ENCODE measurements at regions not wholly inside any gene's neighbourhood (a gene's known extent, or its start where the extent isn't known, plus 50 kb on each side); places are given as distances from the start of the nearest gene placed in this dataset.
A peak's percentile ranks its signal among the peaks of the same experiment; 100 is the strongest.

DNA sequence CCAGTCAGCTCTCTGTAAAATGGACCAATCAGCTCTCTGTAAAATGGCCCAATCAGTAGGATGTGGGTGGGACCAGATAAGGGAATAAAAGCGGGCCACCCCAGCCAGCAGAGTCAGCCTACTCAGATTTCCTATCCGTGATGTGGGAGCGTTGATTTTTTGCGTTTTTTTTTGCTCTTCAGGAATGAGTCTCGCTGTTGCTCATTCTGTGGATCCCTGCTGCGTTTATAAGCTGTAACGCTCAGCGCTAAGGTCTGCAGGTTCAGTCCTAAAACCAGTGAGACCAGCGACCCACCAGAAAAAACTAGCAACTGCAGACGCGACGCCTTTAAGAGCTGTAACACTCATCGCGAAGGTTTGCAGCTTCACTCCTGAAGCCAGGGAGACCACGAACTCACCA, 435.7 kb downstream of the SLITRK6 start:
- Histone ChIP-seq H3K27ac (no peak overlapping the region), H3K4me3 (ENCODE audit: low read depth, low read length) (no peak overlapping the region), H3K27me3 (ENCODE audit: insufficient read depth, low read depth, severe bottlenecking) (no peaks in the 10 kb centered on the region), H3K9me3 (ENCODE audit: severe bottlenecking) (no peaks in the 10 kb centered on the region), H3K36me3 (no peaks in the 10 kb centered on the region)
- TF ChIP-seq, protein P1, sequence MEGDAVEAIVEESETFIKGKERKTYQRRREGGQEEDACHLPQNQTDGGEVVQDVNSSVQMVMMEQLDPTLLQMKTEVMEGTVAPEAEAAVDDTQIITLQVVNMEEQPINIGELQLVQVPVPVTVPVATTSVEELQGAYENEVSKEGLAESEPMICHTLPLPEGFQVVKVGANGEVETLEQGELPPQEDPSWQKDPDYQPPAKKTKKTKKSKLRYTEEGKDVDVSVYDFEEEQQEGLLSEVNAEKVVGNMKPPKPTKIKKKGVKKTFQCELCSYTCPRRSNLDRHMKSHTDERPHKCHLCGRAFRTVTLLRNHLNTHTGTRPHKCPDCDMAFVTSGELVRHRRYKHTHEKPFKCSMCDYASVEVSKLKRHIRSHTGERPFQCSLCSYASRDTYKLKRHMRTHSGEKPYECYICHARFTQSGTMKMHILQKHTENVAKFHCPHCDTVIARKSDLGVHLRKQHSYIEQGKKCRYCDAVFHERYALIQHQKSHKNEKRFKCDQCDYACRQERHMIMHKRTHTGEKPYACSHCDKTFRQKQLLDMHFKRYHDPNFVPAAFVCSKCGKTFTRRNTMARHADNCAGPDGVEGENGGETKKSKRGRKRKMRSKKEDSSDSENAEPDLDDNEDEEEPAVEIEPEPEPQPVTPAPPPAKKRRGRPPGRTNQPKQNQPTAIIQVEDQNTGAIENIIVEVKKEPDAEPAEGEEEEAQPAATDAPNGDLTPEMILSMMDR (IDR thresholded peaks at IDR 0.05; ENCODE audit: low read depth, low read length) = no peak
- no peak for DNase-seq

DNA sequence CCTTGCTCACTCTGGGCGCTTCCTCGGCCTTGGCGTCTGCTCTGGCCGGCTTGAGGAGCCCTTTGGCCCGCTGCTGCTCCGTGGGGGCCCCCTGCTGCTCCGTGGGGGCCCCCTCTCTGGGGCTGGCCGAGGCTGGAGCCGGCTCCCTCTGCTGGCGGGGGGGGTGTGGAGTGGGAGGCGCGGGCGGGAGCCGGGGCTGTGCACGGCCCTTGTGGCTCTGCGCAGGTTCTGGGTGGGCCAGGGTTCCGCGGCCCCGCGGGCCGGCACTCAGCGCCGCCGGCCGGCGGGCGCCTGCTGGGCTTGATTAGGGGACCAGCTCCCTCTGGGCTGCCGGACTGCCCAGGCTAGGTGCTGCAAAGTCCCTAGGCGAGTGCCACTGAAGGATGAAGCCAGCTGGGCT, 436.2 kb downstream of the SLITRK6 start:
- no peak for DNase-seq
- Histone ChIP-seq H3K27me3 (ENCODE audit: insufficient read depth, low read depth, severe bottlenecking) (no peaks in the 10 kb centered on the region), H3K9me3 (ENCODE audit: severe bottlenecking) (no peaks in the 10 kb centered on the region), H3K36me3 (no peaks in the 10 kb centered on the region), H3K4me3 (ENCODE audit: low read depth, low read length) (no peak overlapping the region), H3K27ac (no peak overlapping the region)
- TF ChIP-seq, protein P1 (IDR thresholded peaks at IDR 0.05; ENCODE audit: low read depth, low read length) = no peak

DNA sequence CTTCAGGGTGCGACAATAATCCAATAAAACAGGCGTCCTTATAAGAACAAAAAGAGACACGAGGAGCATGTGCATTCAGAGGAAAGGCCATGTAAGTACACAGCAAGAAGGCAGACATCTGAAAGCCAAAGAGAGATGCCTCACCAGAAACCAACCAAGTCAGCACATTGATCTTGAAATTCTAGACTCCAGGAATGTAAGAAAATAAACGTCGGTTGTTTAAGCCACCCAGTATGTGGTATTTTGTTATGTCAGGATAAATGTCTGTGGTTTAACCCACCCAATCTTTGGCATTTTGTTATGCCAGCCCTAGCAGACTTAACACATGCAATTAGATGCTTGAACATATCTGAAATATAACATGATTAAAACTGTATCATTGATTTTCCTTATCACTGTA, 452.0 kb downstream of the SLITRK6 start:
- Histone ChIP-seq H3K9me3 (ENCODE audit: severe bottlenecking) (no peaks in the 10 kb centered on the region), H3K36me3 (no peaks in the 10 kb centered on the region), H3K27ac (no peak overlapping the region), H3K27me3 (ENCODE audit: insufficient read depth, low read depth, severe bottlenecking) (no peaks in the 10 kb centered on the region), H3K4me3 (ENCODE audit: low read depth, low read length) (no peak overlapping the region)
- TF ChIP-seq, protein P1 (IDR thresholded peaks at IDR 0.05; ENCODE audit: low read depth, low read length) = no peak
- no peak for DNase-seq

DNA sequence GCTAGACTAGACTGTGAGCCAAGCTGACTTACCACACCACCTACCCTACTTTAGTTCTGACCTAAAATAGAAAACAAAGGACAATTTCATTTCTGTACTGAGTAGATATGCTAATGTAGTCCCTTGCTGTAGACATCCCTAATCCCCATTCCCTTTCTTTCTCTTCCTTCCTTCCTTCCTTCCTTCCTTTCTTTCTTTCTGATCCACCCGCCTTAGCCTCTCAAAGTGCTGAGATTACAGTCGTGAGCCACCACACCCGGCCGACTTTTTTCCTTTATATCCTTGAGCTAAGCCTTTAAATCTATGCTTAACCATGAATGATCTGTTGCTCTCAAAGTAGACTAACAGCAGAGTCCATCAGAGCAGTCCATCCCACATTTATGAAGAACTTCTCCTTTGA, 465.0 kb downstream of the SLITRK6 start:
- no peak overlapping the region for H3K27ac ChIP-seq
- no peaks in the 10 kb centered on the region for H3K9me3 ChIP-seq (ENCODE audit: severe bottlenecking)
- DNase-seq = peak; percentile 56
- TF ChIP-seq, protein P1 (IDR thresholded peaks at IDR 0.05; ENCODE audit: low read depth, low read length) = no peak
- no peak overlapping the region for H3K4me3 ChIP-seq (ENCODE audit: low read depth, low read length)
- no peaks in the 10 kb centered on the region for H3K27me3 ChIP-seq (ENCODE audit: insufficient read depth, low read depth, severe bottlenecking)
- H3K36me3 ChIP-seq = no peaks in the 10 kb centered on the region

GRCh38 chr13:85333506-85334020, 465.7 kb downstream of the SLITRK6 start:
- H3K27ac ChIP-seq = no peak overlapping the region
- no peak overlapping the region for H3K4me3 ChIP-seq (ENCODE audit: low read depth, low read length)
- no peak for DNase-seq
- H3K9me3 ChIP-seq (ENCODE audit: severe bottlenecking) = no peaks in the 10 kb centered on the region
- no peaks in the 10 kb centered on the region for H3K36me3 ChIP-seq
- H3K27me3 ChIP-seq (ENCODE audit: insufficient read depth, low read depth, severe bottlenecking) = no peaks in the 10 kb centered on the region
- TF ChIP-seq, protein P1 (IDR thresholded peaks at IDR 0.05; ENCODE audit: low read depth, low read length) = no peak

GRCh38 chr13:85332615-85333014, 466.6 kb downstream of the SLITRK6 start:
- H3K9me3 ChIP-seq (ENCODE audit: severe bottlenecking) = no peaks in the 10 kb centered on the region
- TF ChIP-seq, protein P1 (IDR thresholded peaks at IDR 0.05; ENCODE audit: low read depth, low read length) = no peak
- H3K4me3 ChIP-seq (ENCODE audit: low read depth, low read length) = no peak overlapping the region
- H3K27me3 ChIP-seq (ENCODE audit: insufficient read depth, low read depth, severe bottlenecking) = no peaks in the 10 kb centered on the region
- no peaks in the 10 kb centered on the region for H3K36me3 ChIP-seq
- no peak for DNase-seq
- no peak overlapping the region for H3K27ac ChIP-seq
